GM23248 (cell line): ENCODE measurements at regions not wholly inside any gene's neighbourhood (a gene's known extent, or its start where the extent isn't known, plus 50 kb on each side); places are given as distances from the start of the nearest gene placed in this dataset.
A peak's percentile ranks its signal among the peaks of the same experiment; 100 is the strongest.

Experiments
- DNase-seq: peaks from one replicate; pipeline ENCODE4 v3.0.0-alpha.2; 2015
- H2AFZ ChIP-seq: fragments of 200-600 bp; sonication (generic); 2 replicates; pipeline ENCODE4 v1.6.1; 2016; ENCODE audit warnings: antibody characterized with exemption
- H3F3A ChIP-seq: fragments of 200-600 bp; sonication (generic); 2 replicates; pipeline ENCODE4 v1.6.1; 2016; ENCODE audit warnings: mild to moderate bottlenecking, antibody characterized with exemption, mixed run types; ENCODE audit not compliant: insufficient read depth
- H3K27ac ChIP-seq: fragments of 200-600 bp; sonication (generic); 2 replicates; pipeline ENCODE4 v1.5.1; 2016; ENCODE audit warnings: mild to moderate bottlenecking
- H3K27me3 ChIP-seq: fragments of 200-600 bp; sonication (generic); replicated peaks from 2 replicates; pipeline ENCODE4 v1.6.1; 2016; ENCODE audit warnings: mild to moderate bottlenecking; ENCODE audit not compliant: insufficient read depth
- H3K36me3 ChIP-seq: fragments of 200-600 bp; sonication (generic); 2 replicates; pipeline ENCODE4 v1.6.1; 2016; ENCODE audit warnings: low read depth, mild to moderate bottlenecking
- H3K4me1 ChIP-seq: fragments of 200-600 bp; sonication (generic); 2 replicates; pipeline ENCODE4 v1.6.1; 2016; ENCODE audit warnings: mild to moderate bottlenecking; ENCODE audit not compliant: insufficient read depth
- H3K4me2 ChIP-seq: fragments of 200-600 bp; sonication (generic); one replicate; pipeline ENCODE4 v1.6.1; 2016; ENCODE audit warnings: mild to moderate bottlenecking; ENCODE audit not compliant: unreplicated experiment
- H3K4me3 ChIP-seq: fragments of 200-600 bp; sonication (generic); 2 replicates; pipeline ENCODE4 v1.5.1; 2016; ENCODE audit warnings: mild to moderate bottlenecking
- H3K79me2 ChIP-seq: fragments of 200-600 bp; sonication (generic); 2 replicates; pipeline ENCODE4 v1.6.1; 2016; ENCODE audit warnings: mild to moderate bottlenecking; ENCODE audit not compliant: insufficient read depth
- H3K9ac ChIP-seq: fragments of 200-600 bp; sonication (generic); 2 replicates; pipeline ENCODE4 v1.6.1; 2016; ENCODE audit warnings: mild to moderate bottlenecking
- H3K9me2 ChIP-seq: fragments of 200-600 bp; sonication (generic); 2 replicates; pipeline ENCODE4 v1.6.1; 2016; ENCODE audit warnings: mixed run types, mild to moderate bottlenecking, moderate library complexity; ENCODE audit not compliant: insufficient read depth
- H3K9me3 ChIP-seq: fragments of 200-600 bp; sonication (generic); one replicate; pipeline ENCODE4 v1.6.1; 2017; ENCODE audit warnings: low read depth
- H4K20me1 ChIP-seq: fragments of 200-600 bp; sonication (generic); 2 replicates; pipeline ENCODE4 v1.6.0; 2016; ENCODE audit not compliant: insufficient read depth
- EZH2 ChIP-seq: fragments of 200-600 bp; sonication (generic); IDR thresholded peaks from 2 replicates; pipeline ENCODE4 v1.6.1; 2018; ENCODE audit warnings: antibody characterized with exemption, mild to moderate bottlenecking; ENCODE audit not compliant: insufficient read depth, poor library complexity, severe bottlenecking
- EZH2phosphoT487 ChIP-seq: fragments of 200-600 bp; sonication (generic); IDR thresholded peaks from 2 replicates; pipeline ENCODE4 v1.6.1; 2018; ENCODE audit warnings: antibody characterized with exemption, moderate library complexity, mild to moderate bottlenecking, low read depth; ENCODE audit not compliant: insufficient read depth
- WGBS, 2 experiments: methylation state at CpG; one replicate each; pipeline ENCODE4 v1.1.6; 2015 to 2017; ENCODE audit warnings: low lambda C conversion rate in 2 of 2, low coverage in 1 of 2; ENCODE audit errors: missing lambda C conversion rate in 2 of 2; 5-methylcytosine and 5-hydroxymethylcytosine counted together
- in situ Hi-C: fragments of 300-500 bp; cut with MboI; formaldehyde crosslinking; loops from 2 replicates; pipeline ENCODE4 v1.15.0; 2020

GRCh38 chr6:77334093-77334492, 129.2 kb downstream of the HTR1B start:
- no peaks in the 10 kb centered on the region for H3K9me2 ChIP-seq
- 58 to 62% methylated on average over 3 of the region's 3 CpGs for WGBS, 2 experiments

GRCh38 chr6:77332915-77333623, 130.2 kb downstream of the HTR1B start:
- Histone ChIP-seq H3K4me3 (no peak overlapping the region), H3K9me2 (no peaks in the 10 kb centered on the region), H3K4me2 (no peak overlapping the region), H3F3A (no peaks in the 10 kb centered on the region), H2AFZ (no peak overlapping the region), H3K9ac (no peak overlapping the region), H3K79me2 (no peaks in the 10 kb centered on the region), H3K4me1 (no peaks in the 10 kb centered on the region), H3K27me3 (no peaks in the 10 kb centered on the region), H3K9me3 (no peaks in the 10 kb centered on the region), H3K36me3 (no peaks in the 10 kb centered on the region), H4K20me1 (no peaks in the 10 kb centered on the region), H3K27ac (no peak overlapping the region)
- no peak for DNase-seq
- in situ Hi-C loops, result no loop called here
- 83 to 87% methylated on average over 15 of the region's 15 CpGs for WGBS, 2 experiments
- TF ChIP-seq EZH2phosphoT487, result no peak
- TF ChIP-seq EZH2, result no peak

More at GRCh38 chr6:77334093-77334492, 129.2 kb downstream of the HTR1B start:
- H4K20me1 ChIP-seq, result no peaks in the 10 kb centered on the region
- no peak overlapping the region for H3K27ac ChIP-seq
- no peak for TF ChIP-seq EZH2
- TF ChIP-seq EZH2phosphoT487, result no peak
- no peak overlapping the region for H3K9ac ChIP-seq
- no peak overlapping the region for H3K4me2 ChIP-seq
- no peaks in the 10 kb centered on the region for H3K36me3 ChIP-seq
- no peaks in the 10 kb centered on the region for H3K9me3 ChIP-seq
- no peaks in the 10 kb centered on the region for H3F3A ChIP-seq
- no peak overlapping the region for H2AFZ ChIP-seq
- DNase-seq, result no peak
- no peaks in the 10 kb centered on the region for H3K79me2 ChIP-seq
- no peak overlapping the region for H3K4me3 ChIP-seq
- H3K27me3 ChIP-seq, result no peaks in the 10 kb centered on the region
- in situ Hi-C loops, result no loop called here
- H3K4me1 ChIP-seq, result no peaks in the 10 kb centered on the region

GRCh38 chr6:77326711-77327110, 136.6 kb downstream of the HTR1B start:
- in situ Hi-C loops, result no loop called here
- no peak for DNase-seq
- H3F3A ChIP-seq, result no peaks in the 10 kb centered on the region
- no peaks in the 10 kb centered on the region for H3K36me3 ChIP-seq
- H3K9me3 ChIP-seq, result no peaks in the 10 kb centered on the region
- H3K4me3 ChIP-seq, result no peak overlapping the region
- H2AFZ ChIP-seq, result no peak overlapping the region
- no peaks in the 10 kb centered on the region for H4K20me1 ChIP-seq
- TF ChIP-seq EZH2, result no peak
- TF ChIP-seq EZH2phosphoT487, result no peak
- H3K4me2 ChIP-seq, result no peak overlapping the region
- H3K9ac ChIP-seq, result no peak overlapping the region
- H3K27me3 ChIP-seq, result no peaks in the 10 kb centered on the region
- WGBS, 2 experiments, result 60 to 63% methylated on average over 3 of the region's 3 CpGs
- no peaks in the 10 kb centered on the region for H3K4me1 ChIP-seq
- H3K27ac ChIP-seq, result no peak overlapping the region
- H3K79me2 ChIP-seq, result no peaks in the 10 kb centered on the region
- H3K9me2 ChIP-seq, result no peaks in the 10 kb centered on the region

- in situ Hi-C loops, result no loop called here
- H3K27ac ChIP-seq, result no peak overlapping the region
- DNase-seq, result peak; percentile 34
- H3K27me3 ChIP-seq, result no peaks in the 10 kb centered on the region
- TF ChIP-seq EZH2, result no peak
- TF ChIP-seq EZH2phosphoT487, result no peak
- no peaks in the 10 kb centered on the region for H4K20me1 ChIP-seq
- no peak overlapping the region for H2AFZ ChIP-seq
- 50 to 60% methylated on average over 3 of the region's 3 CpGs for WGBS, 2 experiments
- H3K79me2 ChIP-seq, result no peaks in the 10 kb centered on the region
- no peak overlapping the region for H3K9ac ChIP-seq
- H3K4me3 ChIP-seq, result no peak overlapping the region
- no peaks in the 10 kb centered on the region for H3K36me3 ChIP-seq
- peak overlapping the region; percentile 13 for H3K4me2 ChIP-seq
- H3F3A ChIP-seq, result no peaks in the 10 kb centered on the region
- H3K4me1 ChIP-seq, result no peaks in the 10 kb centered on the region
- no peaks in the 10 kb centered on the region for H3K9me3 ChIP-seq
- H3K9me2 ChIP-seq, result no peaks in the 10 kb centered on the region
Measured at GRCh38 chr6:77326029-77326428, 137.3 kb downstream of the HTR1B start.

- Histone ChIP-seq H3K4me3 (no peak overlapping the region), H3K79me2 (no peaks in the 10 kb centered on the region), H3K4me2 (no peak overlapping the region), H3K9ac (no peak overlapping the region), H3K27me3 (no peaks in the 10 kb centered on the region), H3K27ac (no peak overlapping the region), H3K9me3 (no peaks in the 10 kb centered on the region), H4K20me1 (no peaks in the 10 kb centered on the region), H3K4me1 (no peaks in the 10 kb centered on the region), H3K36me3 (no peaks in the 10 kb centered on the region), H3K9me2 (no peaks in the 10 kb centered on the region), H3F3A (no peaks in the 10 kb centered on the region), H2AFZ (no peak overlapping the region)
- in situ Hi-C loops, result no loop called here
- WGBS, 2 experiments, result 32 to 64% methylated on average over 1 of the region's 1 CpG
- TF ChIP-seq EZH2, result no peak
- TF ChIP-seq EZH2phosphoT487, result no peak
- DNase-seq, result peak; percentile 4
Measured at GRCh38 chr6:77324866-77325265, 138.4 kb downstream of the HTR1B start.
